CD14-positive monocyte (primary cell): ENCODE measurements at regions not wholly inside any gene's neighbourhood (a gene's known extent, or its start where the extent isn't known, plus 50 kb on each side); places are given as distances from the start of the nearest gene placed in this dataset.
A peak's percentile ranks its signal among the peaks of the same experiment; 100 is the strongest.

Experiments
- DNase-seq, 3 donors: peaks; one replicate each; pipeline ENCODE4 v3.0.0-alpha.2; 2011 to 2022
- H2AFZ ChIP-seq: 2 replicates; pipeline ENCODE4 v1.6.0; 2012; ENCODE audit warnings: mild to moderate bottlenecking, low read depth, low read length, inconsistent platforms; ENCODE audit not compliant: insufficient read depth, poor library complexity, severe bottlenecking
- H3K27ac ChIP-seq, 2 donors: 1 replicate in 1 of 2; 2 replicates in 1 of 2; pipeline ENCODE4 v1.5.1; 2012 to 2013; ENCODE audit warnings: low read length in 2 of 2, control low read depth in 1 of 2, inconsistent platforms in 1 of 2, low read depth in 1 of 2, mild to moderate bottlenecking in 1 of 2
- H3K27me3 ChIP-seq, 2 donors: one replicate each; pipeline versions ENCODE4 v1.6.0 to v1.6.1; 2011 to 2013; ENCODE audit warnings: low read length in 2 of 2; ENCODE audit not compliant: control insufficient read depth in 2 of 2, insufficient read depth in 2 of 2
- H3K36me3 ChIP-seq, 2 donors: replicated peaks in 1 of 2; 1 replicate in 1 of 2; 2 replicates in 1 of 2; pipeline versions ENCODE4 v1.5.1 to v1.6.1; 2012 to 2013; ENCODE audit warnings: low read length in 2 of 2, control low read depth in 1 of 2, inconsistent platforms in 1 of 2, mild to moderate bottlenecking in 1 of 2; ENCODE audit not compliant: insufficient read depth in 2 of 2, control insufficient read depth in 1 of 2
- H3K4me1 ChIP-seq, 2 donors: 1 replicate in 1 of 2; 2 replicates in 1 of 2; pipeline versions ENCODE4 v1.5.1 to v1.6.1; 2012 to 2013; ENCODE audit warnings: low read length in 2 of 2, control low read depth in 1 of 2, inconsistent platforms in 1 of 2, mild to moderate bottlenecking in 1 of 2, moderate library complexity in 1 of 2; ENCODE audit not compliant: insufficient read depth in 2 of 2, control insufficient read depth in 1 of 2
- H3K4me2 ChIP-seq: replicated peaks from 2 replicates; pipeline ENCODE3; 2012; ENCODE audit warnings: low read length, moderate library complexity, mild to moderate bottlenecking; ENCODE audit not compliant: poor library complexity, severe bottlenecking; ENCODE audit errors: extremely low read depth
- H3K4me3 ChIP-seq, 3 experiments: fragments of 200-600 bp in 1 of 3; sonication (generic) in 1 of 3; replicated peaks in 1 of 3; 1 replicate in 2 of 3; 2 replicates in 1 of 3; pipeline ENCODE4 v1.5.1; 2011 to 2013; ENCODE audit warnings: low read length in 3 of 3, mild to moderate bottlenecking in 3 of 3, control low read depth in 2 of 3, low read depth in 2 of 3, inconsistent platforms in 1 of 3, moderate library complexity in 1 of 3
- H3K79me2 ChIP-seq: 2 replicates; pipeline ENCODE4 v1.6.0; 2012; ENCODE audit warnings: mild to moderate bottlenecking, control low read depth, inconsistent platforms, low read length, moderate library complexity; ENCODE audit not compliant: insufficient read depth
- H3K9ac ChIP-seq: 2 replicates; pipeline ENCODE4 v1.6.0; 2017; ENCODE audit warnings: low read length, mild to moderate bottlenecking; ENCODE audit not compliant: insufficient read depth, poor library complexity, severe bottlenecking
- H3K9me3 ChIP-seq, 2 donors: replicated peaks in 1 of 2; 1 replicate in 1 of 2; 2 replicates in 1 of 2; pipeline versions ENCODE4 v1.5.1 to v1.6.1; 2012 to 2013; ENCODE audit warnings: low read length in 2 of 2, control low read depth in 1 of 2; ENCODE audit not compliant: control insufficient read depth in 1 of 2, insufficient read depth in 1 of 2
- H4K20me1 ChIP-seq: 2 replicates; pipeline ENCODE4 v1.6.0; 2012; ENCODE audit warnings: mild to moderate bottlenecking, low read length, control low read depth, moderate library complexity; ENCODE audit not compliant: insufficient read depth
- H3K27ac Mint-ChIP-seq, 7 donors: one replicate each; pipeline ENCODE4 v1.8.0; 2020; ENCODE audit warnings: mild to moderate bottlenecking in 7 of 7, mixed read lengths in 7 of 7, moderate library complexity in 6 of 7, inconsistent platforms in 2 of 7
- H3K27me3 Mint-ChIP-seq, 3 donors: one replicate each; pipeline ENCODE4 v1.8.0; 2021 to 2022; ENCODE audit warnings: low read depth in 3 of 3, mild to moderate bottlenecking in 3 of 3, mixed read lengths in 3 of 3, moderate library complexity in 3 of 3, inconsistent platforms in 1 of 3
- H3K36me3 Mint-ChIP-seq, 2 donors: one replicate each; pipeline ENCODE4 v1.8.0; 2020; ENCODE audit warnings: mixed read lengths in 2 of 2, inconsistent platforms in 1 of 2, mild to moderate bottlenecking in 1 of 2
- H3K4me1 Mint-ChIP-seq: one replicate; pipeline ENCODE4 v1.8.0; 2020; ENCODE audit warnings: mild to moderate bottlenecking, mixed read lengths
- H3K4me3 Mint-ChIP-seq, 2 donors: one replicate each; pipeline ENCODE4 v1.8.0; 2020; ENCODE audit warnings: mild to moderate bottlenecking in 2 of 2, mixed read lengths in 2 of 2, moderate library complexity in 1 of 2
- H3K9me3 Mint-ChIP-seq, 7 donors: one replicate each; pipeline ENCODE4 v1.8.0; 2020 to 2022; ENCODE audit warnings: mixed read lengths in 7 of 7, mild to moderate bottlenecking in 6 of 7, moderate library complexity in 6 of 7, inconsistent platforms in 2 of 7
- WGBS: methylation state at CpG from one replicate; pipeline ENCODE4 v1.1.5; 2013; ENCODE audit warnings: missing lambda C conversion rate; ENCODE audit not compliant: insufficient coverage; 5-methylcytosine and 5-hydroxymethylcytosine counted together
- intact Hi-C, 2 donors: fragments of 100-400 bp; cut with micrococcal nuclease; formaldehyde crosslinking; loops; one replicate each; pipeline versions ENCODE4 v1.15.0 to v1.15.1; 2023
- TF ChIP-seq, protein P1 (sequence below): fragments of 200-600 bp; IDR thresholded peaks from one replicate; pipeline ENCODE4 v1.8.0; 2022; ENCODE audit warnings: antibody characterized with exemption, mild to moderate bottlenecking

DNA sequence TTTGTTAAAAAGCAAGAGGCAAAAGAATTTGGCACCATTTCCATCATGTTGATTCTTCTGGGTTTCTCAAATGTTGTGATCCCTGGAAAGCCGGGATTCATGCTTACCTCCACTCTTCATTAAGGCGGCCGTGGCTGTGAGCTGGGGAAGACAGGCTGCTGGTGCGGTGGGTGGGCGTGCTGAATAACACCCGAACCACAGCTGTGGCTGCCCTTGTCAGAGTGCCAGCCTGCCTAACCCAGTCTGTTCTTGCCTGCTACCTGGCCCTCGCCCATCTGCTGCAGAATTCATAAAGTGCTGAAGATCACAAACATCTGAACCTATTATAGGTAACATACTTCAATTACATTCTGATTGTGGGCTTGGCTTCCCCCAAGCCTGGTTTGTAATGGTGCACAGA is 95.8 kb upstream of the RCN1 start:
- WGBS = 97% methylated on average over 5 of the region's 7 CpGs
- Histone ChIP-seq H3K4me1 (no peaks in the 10 kb centered on the region), H4K20me1 (no peaks in the 10 kb centered on the region), H3K9me3 (no peaks in the 10 kb centered on the region), H3K9ac (no peak overlapping the region), H3K4me3 (no peak overlapping the region), H3K27ac (no peak overlapping the region), H3K79me2 (no peaks in the 10 kb centered on the region), H3K27me3 (peaks cover 3 to 4% of the 10 kb centered on the region in 2 donors), H3K36me3 (no peaks in the 10 kb centered on the region), H2AFZ (no peak overlapping the region), H3K4me2 (no peak overlapping the region)
- Mint-ChIP-seq H3K9me3 (peaks cover 0 to 3% (median 0%) of the 10 kb centered on the region in 7 donors), H3K4me1 (peaks cover 2% of the 10 kb centered on the region), H3K27ac (no peak overlapping the region), H3K36me3 (no peaks in the 10 kb centered on the region), H3K27me3 (peaks cover 2 to 13% (median 11%) of the 10 kb centered on the region in 3 donors), H3K4me3 (no peak overlapping the region)
- intact Hi-C loops = no loop called here
- no peak for DNase-seq
- TF ChIP-seq, protein P1, sequence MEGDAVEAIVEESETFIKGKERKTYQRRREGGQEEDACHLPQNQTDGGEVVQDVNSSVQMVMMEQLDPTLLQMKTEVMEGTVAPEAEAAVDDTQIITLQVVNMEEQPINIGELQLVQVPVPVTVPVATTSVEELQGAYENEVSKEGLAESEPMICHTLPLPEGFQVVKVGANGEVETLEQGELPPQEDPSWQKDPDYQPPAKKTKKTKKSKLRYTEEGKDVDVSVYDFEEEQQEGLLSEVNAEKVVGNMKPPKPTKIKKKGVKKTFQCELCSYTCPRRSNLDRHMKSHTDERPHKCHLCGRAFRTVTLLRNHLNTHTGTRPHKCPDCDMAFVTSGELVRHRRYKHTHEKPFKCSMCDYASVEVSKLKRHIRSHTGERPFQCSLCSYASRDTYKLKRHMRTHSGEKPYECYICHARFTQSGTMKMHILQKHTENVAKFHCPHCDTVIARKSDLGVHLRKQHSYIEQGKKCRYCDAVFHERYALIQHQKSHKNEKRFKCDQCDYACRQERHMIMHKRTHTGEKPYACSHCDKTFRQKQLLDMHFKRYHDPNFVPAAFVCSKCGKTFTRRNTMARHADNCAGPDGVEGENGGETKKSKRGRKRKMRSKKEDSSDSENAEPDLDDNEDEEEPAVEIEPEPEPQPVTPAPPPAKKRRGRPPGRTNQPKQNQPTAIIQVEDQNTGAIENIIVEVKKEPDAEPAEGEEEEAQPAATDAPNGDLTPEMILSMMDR = no peak

DNA sequence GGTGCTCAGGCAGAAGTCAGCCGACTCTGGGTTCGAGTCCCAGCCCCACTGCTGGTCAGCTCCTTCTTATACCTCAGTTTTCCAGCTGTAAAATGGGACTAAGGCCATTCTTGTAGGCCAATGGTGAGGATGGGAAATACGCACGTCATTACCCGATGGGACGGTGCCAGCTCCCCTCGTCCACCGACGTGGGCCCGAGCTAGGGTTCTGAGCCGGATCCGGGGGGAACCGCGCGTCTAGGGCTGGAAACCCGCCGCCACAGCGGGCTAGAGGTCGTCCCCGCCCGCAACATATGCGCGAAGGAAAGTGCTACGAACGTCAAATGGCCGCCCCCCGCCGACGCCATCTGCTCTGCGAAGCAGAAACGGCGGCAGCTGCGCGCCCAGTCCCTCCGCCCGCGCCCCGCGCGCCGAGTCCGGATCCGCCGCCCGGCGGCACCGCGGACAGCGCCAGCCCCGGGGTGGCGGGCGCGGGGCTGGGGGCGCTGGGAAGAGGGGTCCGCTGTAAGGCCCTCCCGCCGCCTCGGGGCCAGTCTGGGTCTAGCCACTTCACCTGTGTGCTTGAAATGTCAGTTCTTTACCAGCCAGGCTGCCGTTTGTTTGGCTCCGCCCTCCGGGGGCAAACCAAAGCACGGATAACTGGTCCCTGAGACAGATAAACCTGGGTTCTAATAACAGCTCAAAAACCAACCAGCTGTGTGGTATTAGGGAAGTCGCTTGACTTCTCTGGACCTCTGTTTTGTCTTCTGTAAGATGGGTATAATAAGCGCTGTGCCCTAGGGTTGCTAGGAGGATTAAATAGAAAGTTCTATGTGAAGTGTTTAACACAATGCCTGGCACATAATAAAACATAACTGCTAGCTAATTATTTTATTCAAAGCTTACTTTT is 103.5 kb upstream of the RCN1 start:
- H3K79me2 ChIP-seq = no peaks in the 10 kb centered on the region
- no peak for DNase-seq
- H3K36me3 Mint-ChIP-seq = peaks cover 0 to 1% of the 10 kb centered on the region in 2 donors
- no peak overlapping the region for H3K9ac ChIP-seq
- H3K27ac ChIP-seq = no peak overlapping the region
- no peaks in the 10 kb centered on the region for H3K4me1 Mint-ChIP-seq
- no peaks in the 10 kb centered on the region for H4K20me1 ChIP-seq
- H2AFZ ChIP-seq = no peak overlapping the region
- H3K36me3 ChIP-seq = no peaks in the 10 kb centered on the region
- TF ChIP-seq, protein P1 = no peak
- peaks cover 36% of the 10 kb centered on the region in 2 donors for H3K27me3 ChIP-seq
- peaks cover 0 to 8% (median 3%) of the 10 kb centered on the region in 7 donors for H3K9me3 Mint-ChIP-seq
- no peaks in the 10 kb centered on the region for H3K4me1 ChIP-seq
- WGBS = 10% methylated on average over 61 of the region's 64 CpGs
- intact Hi-C loops = no loop called here
- no peak overlapping the region for H3K27ac Mint-ChIP-seq
- peaks cover 0 to 10% of the 10 kb centered on the region in 2 donors for H3K9me3 ChIP-seq
- peaks cover 26 to 50% (median 48%) of the 10 kb centered on the region in 3 donors for H3K27me3 Mint-ChIP-seq
- H3K4me3 Mint-ChIP-seq = peak overlapping the region in 1 of 2 donors; percentile 85
- no peak overlapping the region for H3K4me2 ChIP-seq
- H3K4me3 ChIP-seq = no peak overlapping the region
